ENCODE measurements at regions not wholly inside any gene's neighbourhood (a gene's known extent, or its start where the extent isn't known, plus 50 kb on each side); places are given as distances from the start of the nearest gene placed in this dataset.

DNA sequence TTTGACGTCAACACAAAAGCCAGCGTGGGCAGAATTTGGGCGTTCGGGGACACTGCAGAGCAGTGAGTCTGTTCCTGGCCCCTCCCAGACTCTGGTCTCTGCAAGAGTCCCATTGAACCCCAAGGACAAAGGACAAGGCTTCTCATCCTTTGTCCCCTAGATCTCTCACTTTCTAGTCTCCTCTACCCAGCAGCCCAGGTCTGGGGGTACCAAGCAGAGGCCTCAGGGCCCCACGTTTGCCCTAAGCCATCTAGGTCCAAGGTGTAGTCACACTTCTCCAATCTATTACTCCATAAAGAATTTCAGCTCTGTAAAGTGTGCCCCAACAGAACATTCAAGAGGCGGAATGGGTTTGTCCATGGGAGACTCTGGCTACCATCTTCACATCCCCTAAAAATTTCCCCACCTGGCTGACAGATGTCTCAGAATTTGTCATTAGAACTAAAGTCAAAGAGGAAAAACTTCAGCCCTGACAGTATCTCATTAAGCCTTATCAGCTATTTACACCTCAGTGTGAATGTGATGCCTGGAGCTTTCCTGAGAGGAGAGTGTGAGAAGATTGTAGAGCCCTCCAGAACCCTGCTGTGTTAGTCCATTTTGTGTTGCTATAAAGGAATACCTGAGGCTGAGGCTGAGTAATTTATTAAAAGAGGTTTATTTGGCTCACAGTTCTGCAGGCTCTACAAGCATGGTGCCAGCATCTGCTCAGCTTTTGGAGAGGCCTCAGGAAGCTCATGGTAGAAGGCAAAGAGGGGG lies 81.4 kb upstream of the HABP2 start:
- H3K27me3 Mint-ChIP-seq (ENCODE audit: insufficient read depth, unreplicated experiment): peaks cover 53% of the 10 kb centered on the region
- intact Hi-C loops (cut with micrococcal nuclease): no loop called here
- no peaks in the 10 kb centered on the region for H3K36me3 Mint-ChIP-seq (ENCODE audit: insufficient read depth, unreplicated experiment)
- no peak for DNase-seq (ENCODE audit: unreplicated experiment)
- H3K4me3 Mint-ChIP-seq (ENCODE audit: unreplicated experiment): no peak overlapping the region
- BruUV-seq (replicated peaks): no TSS peak
- POLR2A ChIA-PET: no interaction called here
- H3K27ac Mint-ChIP-seq (ENCODE audit: low read depth, unreplicated experiment): no peak overlapping the region
- H3K4me1 Mint-ChIP-seq (ENCODE audit: insufficient read depth, unreplicated experiment): no peaks in the 10 kb centered on the region
- TF ChIP-seq, protein P1, sequence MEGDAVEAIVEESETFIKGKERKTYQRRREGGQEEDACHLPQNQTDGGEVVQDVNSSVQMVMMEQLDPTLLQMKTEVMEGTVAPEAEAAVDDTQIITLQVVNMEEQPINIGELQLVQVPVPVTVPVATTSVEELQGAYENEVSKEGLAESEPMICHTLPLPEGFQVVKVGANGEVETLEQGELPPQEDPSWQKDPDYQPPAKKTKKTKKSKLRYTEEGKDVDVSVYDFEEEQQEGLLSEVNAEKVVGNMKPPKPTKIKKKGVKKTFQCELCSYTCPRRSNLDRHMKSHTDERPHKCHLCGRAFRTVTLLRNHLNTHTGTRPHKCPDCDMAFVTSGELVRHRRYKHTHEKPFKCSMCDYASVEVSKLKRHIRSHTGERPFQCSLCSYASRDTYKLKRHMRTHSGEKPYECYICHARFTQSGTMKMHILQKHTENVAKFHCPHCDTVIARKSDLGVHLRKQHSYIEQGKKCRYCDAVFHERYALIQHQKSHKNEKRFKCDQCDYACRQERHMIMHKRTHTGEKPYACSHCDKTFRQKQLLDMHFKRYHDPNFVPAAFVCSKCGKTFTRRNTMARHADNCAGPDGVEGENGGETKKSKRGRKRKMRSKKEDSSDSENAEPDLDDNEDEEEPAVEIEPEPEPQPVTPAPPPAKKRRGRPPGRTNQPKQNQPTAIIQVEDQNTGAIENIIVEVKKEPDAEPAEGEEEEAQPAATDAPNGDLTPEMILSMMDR (IDR thresholded peaks at IDR 0.05; ENCODE audit: unreplicated experiment): no peak
- H3K9me3 Mint-ChIP-seq (ENCODE audit: unreplicated experiment): no peaks in the 10 kb centered on the region
- CTCF ChIA-PET: interaction anchor here (0.7 kb wide), 1 partner anchor 88 kb away, joined by 3 read pairs; no protein-coding TSS in a partner anchor

DNA sequence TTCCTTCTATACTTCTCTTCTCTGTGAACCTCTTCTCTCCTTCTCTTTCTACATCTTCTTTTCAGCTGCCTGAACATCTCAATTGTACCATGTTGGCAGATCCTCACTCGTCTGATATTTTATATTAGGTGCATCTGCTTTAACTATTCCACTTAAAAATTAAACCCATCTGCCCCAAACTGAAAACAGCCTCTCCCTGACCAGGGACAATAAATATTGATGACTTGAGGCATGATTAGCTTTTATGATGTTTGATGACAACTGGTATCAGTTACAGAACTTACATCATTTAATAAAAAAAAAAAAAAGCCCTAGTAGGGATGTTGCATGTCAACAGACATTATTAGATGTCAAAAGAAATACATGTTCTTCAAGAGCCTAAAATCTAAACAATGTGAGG lies 79.8 kb upstream of the HABP2 start:
- DNase-seq (ENCODE audit: unreplicated experiment): no peak
- intact Hi-C loops (cut with micrococcal nuclease): no loop called here
- no peak overlapping the region for H3K27ac Mint-ChIP-seq (ENCODE audit: low read depth, unreplicated experiment)
- H3K4me1 Mint-ChIP-seq (ENCODE audit: insufficient read depth, unreplicated experiment): no peaks in the 10 kb centered on the region
- POLR2A ChIA-PET: interaction anchor here (0.6 kb wide), 2 partner anchors 110 to 484 kb away, joined by 3 to 4 read pairs; no protein-coding TSS in a partner anchor
- TF ChIP-seq, protein P1 (IDR thresholded peaks at IDR 0.05; ENCODE audit: unreplicated experiment): no peak
- CTCF ChIA-PET: no interaction called here
- peaks cover 49% of the 10 kb centered on the region for H3K27me3 Mint-ChIP-seq (ENCODE audit: insufficient read depth, unreplicated experiment)
- no TSS peak for BruUV-seq (replicated peaks)
- no peaks in the 10 kb centered on the region for H3K36me3 Mint-ChIP-seq (ENCODE audit: insufficient read depth, unreplicated experiment)
- no peaks in the 10 kb centered on the region for H3K9me3 Mint-ChIP-seq (ENCODE audit: unreplicated experiment)
- no peak overlapping the region for H3K4me3 Mint-ChIP-seq (ENCODE audit: unreplicated experiment)

GRCh38 chr10:113473851-113474250 lies 79.0 kb upstream of the HABP2 start:
- Mint-ChIP-seq H3K4me1 (ENCODE audit: insufficient read depth, unreplicated experiment) (no peaks in the 10 kb centered on the region), H3K36me3 (ENCODE audit: insufficient read depth, unreplicated experiment) (no peaks in the 10 kb centered on the region), H3K27ac (ENCODE audit: low read depth, unreplicated experiment) (no peak overlapping the region), H3K4me3 (ENCODE audit: unreplicated experiment) (no peak overlapping the region), H3K27me3 (ENCODE audit: insufficient read depth, unreplicated experiment) (peaks cover 49% of the 10 kb centered on the region), H3K9me3 (ENCODE audit: unreplicated experiment) (no peaks in the 10 kb centered on the region)
- ChIA-PET POLR2A (interaction anchor here (1.1 kb wide), 1 partner anchor 16 kb away, joined by 4 read pairs; no protein-coding TSS in a partner anchor), CTCF (interaction anchor here (1.0 kb wide), 1 partner anchor 12 kb away, joined by 4 read pairs; no protein-coding TSS in a partner anchor)
- TF ChIP-seq, protein P1 (IDR thresholded peaks at IDR 0.05; ENCODE audit: unreplicated experiment): no peak
- no peak for DNase-seq (ENCODE audit: unreplicated experiment)
- intact Hi-C loops (cut with micrococcal nuclease): no loop called here
- no TSS peak for BruUV-seq (replicated peaks)

DNA sequence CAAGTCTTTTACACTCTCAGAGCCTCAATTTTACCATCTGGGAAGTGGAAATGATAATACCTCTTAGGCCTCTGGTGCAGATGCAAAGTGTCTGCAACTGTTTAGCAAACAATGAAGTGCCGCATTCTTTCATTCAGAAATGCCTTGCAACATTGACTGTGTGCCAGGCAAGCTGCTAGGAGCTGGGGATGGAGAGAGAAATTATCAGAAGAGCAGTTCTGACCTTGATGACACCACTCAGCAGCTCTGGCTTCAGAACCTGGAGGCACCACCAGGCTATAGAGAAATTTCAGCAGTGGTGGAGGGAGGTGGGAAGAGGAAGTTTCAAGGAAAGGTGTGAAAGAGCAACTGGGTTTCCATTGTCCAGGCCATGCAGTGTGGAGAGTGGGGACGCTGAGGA lies 78.1 kb upstream of the HABP2 start:
- Mint-ChIP-seq H3K27ac (ENCODE audit: low read depth, unreplicated experiment) (no peak overlapping the region), H3K27me3 (ENCODE audit: insufficient read depth, unreplicated experiment) (peaks cover 47% of the 10 kb centered on the region), H3K9me3 (ENCODE audit: unreplicated experiment) (peaks cover 2% of the 10 kb centered on the region), H3K4me1 (ENCODE audit: insufficient read depth, unreplicated experiment) (no peaks in the 10 kb centered on the region), H3K36me3 (ENCODE audit: insufficient read depth, unreplicated experiment) (no peaks in the 10 kb centered on the region), H3K4me3 (ENCODE audit: unreplicated experiment) (no peak overlapping the region)
- ChIA-PET CTCF (interaction anchor here (1.0 kb wide), 1 partner anchor 13 kb away, joined by 4 read pairs; no protein-coding TSS in a partner anchor), POLR2A (interaction anchor here (1.1 kb wide), 1 partner anchor 15 kb away, joined by 4 read pairs; no protein-coding TSS in a partner anchor)
- TF ChIP-seq, protein P1 (IDR thresholded peaks at IDR 0.05; ENCODE audit: unreplicated experiment): no peak
- DNase-seq (ENCODE audit: unreplicated experiment): no peak
- intact Hi-C loops (cut with micrococcal nuclease): no loop called here
- no TSS peak for BruUV-seq (replicated peaks)
